Gastroesophageal sphincter (tissue), 4 donors: ENCODE measurements at regions not wholly inside any gene's neighbourhood (a gene's known extent, or its start where the extent isn't known, plus 50 kb on each side); places are given as distances from the start of the nearest gene placed in this dataset.
"Not testable (repeated sequence)": the region's sequence is repeated elsewhere in the genome, so short reads cannot be mapped to it uniquely, and the experiment has no call there.

Experiments used
- ATAC-seq: fragments of 150-250 bp; one replicate; pipeline ENCODE4 v1.9.1; 2016; ENCODE audit warnings: mild to moderate bottlenecking, moderate library complexity
- H3K27ac ChIP-seq, 4 donors: fragments of 200-600 bp; sonication (generic) in 3 of 4; 1 replicate in 3 of 4; 2 replicates in 1 of 4; pipeline ENCODE4 v1.5.1; 2016 to 2019
- H3K27me3 ChIP-seq: fragments of 200-600 bp; sonication (generic); one replicate; pipeline ENCODE4 v1.5.1; 2019
- H3K36me3 ChIP-seq, 2 donors: fragments of 200-600 bp; sonication (generic); one replicate each; pipeline ENCODE4 v1.5.1; 2019; ENCODE audit warnings: control low read depth in 1 of 2
- H3K4me1 ChIP-seq, 3 donors: fragments of 200-600 bp; sonication (generic); 1 replicate in 2 of 3; 2 replicates in 1 of 3; pipeline ENCODE4 v1.5.1; 2016 to 2019; ENCODE audit warnings: control low read depth in 2 of 3
- H3K4me3 ChIP-seq, 2 donors: fragments of 200-600 bp; sonication (generic); one replicate each; pipeline ENCODE4 v1.5.1; 2019; ENCODE audit warnings: mild to moderate bottlenecking in 1 of 2, moderate library complexity in 1 of 2
- H3K9me3 ChIP-seq, 3 donors: fragments of 200-600 bp; sonication (generic); one replicate each; pipeline ENCODE4 v1.5.1; 2017 to 2019; ENCODE audit warnings: control low read depth in 2 of 3
- CTCF ChIP-seq, 4 experiments: fragments of 200-600 bp in 2 of 4; fragments of 450-650 bp in 2 of 4; sonication (generic) in 1 of 4; IDR thresholded peaks; one replicate each; pipeline ENCODE4 v1.5.1; 2017 to 2019; ENCODE audit warnings: antibody characterized with exemption in 4 of 4, mild to moderate bottlenecking in 2 of 4, moderate library complexity in 2 of 4
- EP300 ChIP-seq: sonication (generic); formaldehyde crosslinking; IDR thresholded peaks from one replicate; pipeline ENCODE4 v1.6.1; 2017; ENCODE audit warnings: antibody characterized with exemption, mild to moderate bottlenecking
- POLR2A ChIP-seq, 2 donors: fragments of 450-650 bp; IDR thresholded peaks; one replicate each; pipeline ENCODE4 v1.6.1; 2017; ENCODE audit warnings: antibody characterized with exemption in 2 of 2, mild to moderate bottlenecking in 2 of 2, moderate library complexity in 1 of 2
- POLR2AphosphoS5 ChIP-seq: sonication (generic); formaldehyde crosslinking; IDR thresholded peaks from one replicate; pipeline ENCODE4 v1.6.1; 2017; ENCODE audit warnings: antibody characterized with exemption
- WGBS, 2 donors: methylation state at CpG; one replicate each; pipeline ENCODE4 v1.1.5; 2018; ENCODE audit warnings: low coverage in 1 of 2; 5-methylcytosine and 5-hydroxymethylcytosine counted together

- TF ChIP-seq POLR2AphosphoS5 (no peak), POLR2A (IDR thresholded peaks at IDR 0.05) (no peak), EP300 (no peak), CTCF (IDR thresholded peaks at IDR 0.05) (no peak)
- Histone ChIP-seq H3K4me1 (no peaks in the 10 kb centered on the region), H3K27me3 (no peaks in the 10 kb centered on the region), H3K36me3 (no peaks in the 10 kb centered on the region), H3K27ac (no peak overlapping the region), H3K4me3 (no peak overlapping the region), H3K9me3 (no peaks in the 10 kb centered on the region)
- no peak for ATAC-seq
Observed at GRCh38 chr14:28987516-28987915, 220.9 kb downstream of the FOXG1 start.

DNA sequence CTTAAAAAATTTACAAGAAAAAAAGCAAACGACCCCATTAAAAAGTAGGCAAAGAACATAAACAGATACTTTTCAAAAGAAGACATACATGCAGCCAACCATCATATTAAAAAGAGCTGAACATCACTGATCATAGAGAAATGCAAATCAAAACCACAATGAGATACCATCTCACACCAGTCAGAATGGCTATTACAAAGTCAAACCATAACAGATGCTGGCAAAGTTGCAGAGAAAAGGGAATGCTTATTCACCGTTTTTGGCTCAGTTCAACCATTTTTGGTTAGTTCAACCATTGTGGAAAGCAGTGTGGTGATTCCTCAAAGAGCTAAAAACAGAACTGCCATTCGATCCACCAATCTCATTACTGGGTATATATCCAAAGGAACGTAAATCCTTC lies 230.6 kb downstream of the FOXG1 start:
- H3K27ac ChIP-seq, ATAC-seq: not testable (repeated sequence)
- WGBS, 2 donors = 70 to 81% methylated on average over 3 to 4 of the region's 4 CpGs

DNA sequence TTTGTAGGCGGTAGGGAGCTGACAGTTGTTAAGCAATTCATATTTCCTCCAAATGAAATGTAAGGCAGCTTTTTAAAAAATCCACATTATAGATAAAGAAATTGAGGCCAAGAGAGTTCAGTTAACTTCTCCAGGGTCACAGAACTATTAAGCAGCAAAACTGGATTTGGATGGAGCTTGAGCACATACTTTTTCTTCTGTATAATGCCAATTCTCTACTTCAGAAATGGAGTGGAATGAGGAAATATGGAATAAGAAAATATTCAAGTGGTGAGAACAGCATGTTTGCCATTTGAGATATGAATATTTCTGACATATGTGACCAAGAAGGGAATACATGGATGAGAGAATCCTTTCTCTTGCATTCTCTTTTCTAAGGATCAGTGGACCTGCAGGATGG lies 233.1 kb downstream of the FOXG1 start:
- Histone ChIP-seq H3K4me1 (no peaks in the 10 kb centered on the region), H3K36me3 (no peaks in the 10 kb centered on the region), H3K9me3 (no peaks in the 10 kb centered on the region), H3K27ac (no peak overlapping the region), H3K4me3 (no peak overlapping the region), H3K27me3 (no peaks in the 10 kb centered on the region)
- no peak for ATAC-seq
- TF ChIP-seq POLR2AphosphoS5 (no peak), CTCF (IDR thresholded peaks at IDR 0.05) (no peak), POLR2A (IDR thresholded peaks at IDR 0.05) (no peak), EP300 (no peak)
- WGBS, 2 donors = 65 to 100% methylated on average over 1 of the region's 1 CpG

More for the DNA sequence above, 230.6 kb downstream of the FOXG1 start:
- not testable (repeated sequence) for H3K27me3 ChIP-seq, H3K36me3 ChIP-seq, H3K9me3 ChIP-seq, H3K4me3 ChIP-seq, H3K4me1 ChIP-seq

DNA sequence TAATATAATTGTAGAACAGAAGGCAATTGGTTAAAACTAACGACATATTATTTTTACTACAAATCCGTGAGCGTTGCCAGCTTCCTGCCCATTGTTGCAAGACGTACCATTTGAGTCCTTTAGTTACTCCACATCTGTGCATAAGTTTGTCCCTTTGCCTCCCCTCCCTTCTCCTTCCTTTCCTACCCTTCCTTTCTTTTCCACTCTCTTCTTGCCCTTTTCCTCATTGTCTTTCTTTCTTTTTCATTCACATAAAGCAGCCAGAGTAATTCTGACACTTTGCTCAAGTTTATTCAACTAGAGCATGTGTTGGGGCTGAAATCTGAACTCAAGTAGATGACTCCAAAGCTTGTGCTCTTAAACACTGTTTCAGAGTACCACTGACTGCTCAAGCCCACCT lies 239.1 kb downstream of the FOXG1 start:
- H3K27ac ChIP-seq = no peak overlapping the region
- WGBS, 2 donors = 79 to 82% methylated on average over 4 of the region's 4 CpGs
- no peaks in the 10 kb centered on the region for H3K9me3 ChIP-seq
- no peaks in the 10 kb centered on the region for H3K36me3 ChIP-seq
- no peaks in the 10 kb centered on the region for H3K27me3 ChIP-seq
- no peak overlapping the region for H3K4me3 ChIP-seq
- no peaks in the 10 kb centered on the region for H3K4me1 ChIP-seq
- no peak for TF ChIP-seq EP300
- no peak for TF ChIP-seq POLR2AphosphoS5
- TF ChIP-seq POLR2A (IDR thresholded peaks at IDR 0.05) = no peak
- no peak for TF ChIP-seq CTCF (IDR thresholded peaks at IDR 0.05)
- ATAC-seq = no peak

GRCh38 chr14:29007990-29008389 lies 241.4 kb downstream of the FOXG1 start:
- H3K9me3 ChIP-seq = no peaks in the 10 kb centered on the region
- H3K36me3 ChIP-seq = no peaks in the 10 kb centered on the region
- TF ChIP-seq CTCF (IDR thresholded peaks at IDR 0.05) = no peak
- TF ChIP-seq POLR2A (IDR thresholded peaks at IDR 0.05) = no peak
- TF ChIP-seq POLR2AphosphoS5 = no peak
- no peak for TF ChIP-seq EP300
- WGBS, 2 donors = 30 to 71% methylated on average over 2 of the region's 2 CpGs
- no peaks in the 10 kb centered on the region for H3K27me3 ChIP-seq
- no peak for ATAC-seq
- H3K4me3 ChIP-seq = no peak overlapping the region
- no peaks in the 10 kb centered on the region for H3K4me1 ChIP-seq
- H3K27ac ChIP-seq = no peak overlapping the region
